A549 (cell line): ENCODE measurements at regions not wholly inside any gene's neighbourhood (a gene's known extent, or its start where the extent isn't known, plus 50 kb on each side); places are given as distances from the start of the nearest gene placed in this dataset.

ENCODE experiments used
- ATAC-seq, 2 experiments: fragments of 200-7000 bp in 1 of 2; fragments of >200 bp in 1 of 2; cut with Nextera tagmentation in 1 of 2; cut with Tn5 transposase in 1 of 2; 3 replicates each; pipeline versions ENCODE4 v1.8.0 to v1.9.1; 2018 to 2020; ENCODE audit warnings: mild to moderate bottlenecking in 1 of 2, moderate library complexity in 1 of 2
- CTCF ChIA-PET: fragments of 300-600 bp; sonication (Branson Sonifier 250); formaldehyde crosslinking; extraction: SDS; loops from one replicate; lab custom pipeline; 2021; ENCODE audit warnings: antibody characterized with exemption, inconsistent platforms; lab: Yijun Ruan, JAX
- POLR2A ChIA-PET: fragments of 350-600 bp; formaldehyde crosslinking; extraction: SDS; loops from one replicate; lab custom pipeline; 2021; ENCODE audit warnings: antibody characterized with exemption, inconsistent platforms; lab: Yijun Ruan, JAX
- DNase-seq, 2 experiments: peaks; one replicate each; pipeline versions ENCODE4 v3.0.0 to v3.0.0-alpha.2; 2011 to 2016; ENCODE audit warnings: low read depth in 1 of 2, low spot score in 1 of 2
- FAIRE-seq: peaks from 2 replicates; lab custom pipeline; 2011; peaks lifted over from hg19 to GRCh38; lab: Jason Lieb, UNC
- H3K27ac ChIP-seq, 2 experiments: fragments of >200 bp; sonication (Bioruptor Twin); formaldehyde crosslinking; 3 replicates each; pipeline ENCODE4 v1.5.1; 2016 to 2017
- H3K4me1 ChIP-seq: fragments of >200 bp; sonication (Bioruptor Twin); formaldehyde crosslinking; 3 replicates; pipeline ENCODE4 v1.6.1; 2016
- H3K4me2 ChIP-seq: fragments of >200 bp; sonication (Bioruptor Twin); formaldehyde crosslinking; 3 replicates; pipeline ENCODE4 v1.6.1; 2016
- H3K4me3 ChIP-seq: fragments of >200 bp; sonication (Bioruptor Twin); formaldehyde crosslinking; 3 replicates; pipeline ENCODE4 v1.5.1; 2016
- H3K9me3 ChIP-seq: fragments of >200 bp; sonication (Bioruptor Twin); formaldehyde crosslinking; 3 replicates; pipeline ENCODE4 v1.6.1; 2016
- CBX8 ChIP-seq: fragments of 200-600 bp; sonication (generic); IDR thresholded peaks from 2 replicates; pipeline ENCODE4 v1.6.1; 2016
- CEBPB ChIP-seq, 2 experiments: fragments of >200 bp in 1 of 2; sonication (Bioruptor Twin) in 1 of 2; formaldehyde crosslinking in 1 of 2; IDR thresholded peaks; 2 replicates each; pipeline ENCODE4 v1.6.1; 2012 to 2016
- CHD2 ChIP-seq: fragments of 150-350 bp; IDR thresholded peaks from 2 replicates; pipeline ENCODE4 v1.6.1; 2014; ENCODE audit warnings: low read length; ENCODE audit not compliant: partially characterized antibody
- FOSL2 ChIP-seq, 2 experiments: fragments of 450-650 bp in 1 of 2; fragments of >200 bp in 1 of 2; sonication (Bioruptor Twin) in 1 of 2; formaldehyde crosslinking; IDR thresholded peaks; 2 replicates each; pipeline versions ENCODE4 v1.5.0 to v1.6.1; 2016 to 2020; ENCODE audit warnings: mild to moderate bottlenecking in 1 of 2, moderate library complexity in 1 of 2
- GATA3 ChIP-seq: IDR thresholded peaks from 2 replicates; pipeline ENCODE4 v1.6.1; 2012; ENCODE audit warnings: borderline replicate concordance
- HDAC2 ChIP-seq: fragments of 200-600 bp; sonication (generic); IDR thresholded peaks from 2 replicates; pipeline ENCODE4 v1.6.1; 2016
- HEYL ChIP-seq: fragments of 250-450 bp; sonication (Bioruptor Pico); IDR thresholded peaks from 2 replicates; pipeline ENCODE4 v1.8.0; 2021; ENCODE audit warnings: mild to moderate bottlenecking, moderate library complexity
- HOXB13 ChIP-seq: fragments of 250-450 bp; sonication (Bioruptor Pico); IDR thresholded peaks from 2 replicates; pipeline ENCODE4 v1.5.0; 2020; ENCODE audit warnings: low read depth, mild to moderate bottlenecking, moderate library complexity
- NPAS2 ChIP-seq: fragments of 250-450 bp; sonication (Bioruptor Pico); IDR thresholded peaks from 2 replicates; pipeline ENCODE4 v1.8.0; 2022; ENCODE audit warnings: mild to moderate bottlenecking, moderate library complexity, borderline replicate concordance
- NR3C1 ChIP-seq: fragments of >200 bp; sonication (Bioruptor Twin); formaldehyde crosslinking; IDR thresholded peaks from 3 replicates; pipeline ENCODE4 v1.6.1; 2017
- PHF8 ChIP-seq: fragments of 200-600 bp; sonication (generic); IDR thresholded peaks from 2 replicates; pipeline ENCODE4 v1.6.1; 2016; ENCODE audit warnings: low read depth, mild to moderate bottlenecking, antibody characterized with exemption, moderate library complexity, borderline replicate concordance
- POLR2A ChIP-seq: IDR thresholded peaks from 2 replicates; pipeline ENCODE4 v1.6.1; 2012; ENCODE audit warnings: mild to moderate bottlenecking, low read length
- RFX5 ChIP-seq: fragments of 450-650 bp; IDR thresholded peaks from 2 replicates; pipeline ENCODE4 v1.7.1; 2014; ENCODE audit warnings: antibody characterized with exemption, mild to moderate bottlenecking, moderate library complexity
- SMC3 ChIP-seq: fragments of >200 bp; sonication (Bioruptor Twin); formaldehyde crosslinking; IDR thresholded peaks from 3 replicates; pipeline ENCODE4 v1.6.1; 2018; ENCODE audit warnings: inconsistent platforms
- ZFP36 ChIP-seq: fragments of 450-650 bp; IDR thresholded peaks from 2 replicates; pipeline ENCODE4 v1.6.1; 2014; ENCODE audit warnings: borderline replicate concordance; ENCODE audit not compliant: partially characterized antibody
- WGBS: methylation state at CpG from one replicate; pipeline ENCODE4 v1.1.6; 2017; ENCODE audit errors: missing lambda C conversion rate; 5-methylcytosine and 5-hydroxymethylcytosine counted together
- TF ChIP-seq, protein P1 (sequence below): fragments of >200 bp; sonication (Bioruptor Twin); formaldehyde crosslinking; IDR thresholded peaks from 3 replicates; pipeline ENCODE4 v1.6.1; 2016
- TF ChIP-seq, protein P2 (sequence below): fragments of 150-350 bp; IDR thresholded peaks from 2 replicates; pipeline ENCODE4 v1.6.1; 2014; ENCODE audit warnings: low read depth, mild to moderate bottlenecking, low read length
- TF ChIP-seq, protein P3 (sequence below): IDR thresholded peaks from 2 replicates; pipeline ENCODE4 v1.6.1; 2012
- TF ChIP-seq, protein P4 (sequence below): IDR thresholded peaks from 2 replicates; pipeline ENCODE4 v1.6.1; 2012; ENCODE audit warnings: low read depth, borderline replicate concordance
- TF ChIP-seq, protein P5 (sequence below): IDR thresholded peaks from 2 replicates; pipeline ENCODE4 v1.6.1; 2012

DNA sequence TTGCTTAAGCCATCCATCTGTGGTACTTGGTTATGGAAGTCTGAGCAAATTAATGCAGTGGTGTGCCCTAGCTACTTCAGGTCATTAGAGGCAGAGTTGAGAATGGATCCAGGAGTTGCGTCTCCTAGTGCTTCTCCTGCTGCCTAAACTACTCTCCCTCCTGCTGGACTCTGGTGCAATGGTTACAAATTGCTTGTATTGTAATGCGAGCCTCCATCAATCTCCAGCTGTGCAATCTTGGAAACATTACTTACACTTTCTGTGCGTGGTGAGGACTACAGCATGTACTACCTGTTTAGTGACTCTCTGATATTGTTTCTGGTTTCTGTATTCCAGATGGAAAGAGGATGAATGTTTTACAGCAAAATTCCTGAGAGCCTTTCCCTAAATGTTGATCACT, 119.0 kb upstream of the CYRIA start:
- ChIA-PET POLR2A (no interaction called here), CTCF (interaction anchor here (1.4 kb wide), 1 partner anchor 12 kb away, joined by 7 read pairs; no protein-coding TSS in a partner anchor)
- Histone ChIP-seq H3K4me1 (no peaks in the 10 kb centered on the region), H3K27ac (no peak overlapping the region)
- WGBS, result 14% methylated on average over 3 of the region's 3 CpGs
- no peak for FAIRE-seq
- TF ChIP-seq HDAC2 (no peak), POLR2A (no peak), CBX8 (no peak)
- TF ChIP-seq, all 56 proteins: peak for 0
- Histone ChIP-seq H3K4me2 (no peak overlapping the region), H3K4me3 (no peak overlapping the region), H3K9me3 (no peaks in the 10 kb centered on the region)
- ATAC-seq, result no peak
- DNase-seq, result no peak

DNA sequence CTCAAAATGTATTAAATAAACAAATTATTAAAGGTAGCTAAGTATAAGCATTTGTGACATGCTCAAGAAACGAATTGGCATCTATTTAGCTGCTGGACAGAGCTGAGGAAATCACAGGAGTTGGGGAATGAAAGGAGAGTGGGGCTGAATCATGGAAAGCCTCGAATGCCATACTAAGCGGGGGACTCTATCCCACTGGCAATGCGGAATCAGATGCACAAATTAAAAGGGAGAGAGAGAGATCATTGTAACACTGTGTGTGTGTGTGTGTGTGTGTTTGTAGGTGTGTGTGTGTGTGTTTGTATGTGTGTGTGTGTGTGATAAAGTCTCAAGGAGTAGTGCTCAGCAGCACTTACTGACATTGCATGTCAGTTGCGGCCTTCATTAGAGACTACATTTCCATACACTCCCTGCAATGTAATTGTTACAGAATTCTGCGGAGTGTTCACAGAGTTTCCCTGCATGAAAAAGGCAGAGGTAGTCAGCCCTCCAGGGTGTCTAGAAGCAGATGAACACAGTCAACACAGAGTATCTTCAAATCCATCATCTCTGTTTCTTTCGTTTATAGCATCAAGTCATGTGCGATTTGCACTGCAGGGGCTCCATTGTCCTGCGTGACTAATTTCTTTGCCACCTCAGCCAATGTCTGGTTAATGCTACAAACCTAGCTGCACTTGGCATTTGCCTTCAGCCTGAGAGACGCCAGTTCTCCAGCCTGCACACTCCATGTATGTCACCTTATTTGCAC, 111.7 kb upstream of the CYRIA start:
- H3K27ac ChIP-seq, result no peak overlapping the region
- no peak overlapping the region for H3K4me3 ChIP-seq
- DNase-seq (no peak), ATAC-seq (no peak), FAIRE-seq (no peak)
- H3K4me2 ChIP-seq, result no peak overlapping the region
- H3K9me3 ChIP-seq, result no peaks in the 10 kb centered on the region
- ChIA-PET POLR2A (no interaction called here), CTCF (interaction anchor here (0.9 to 1.8 kb wide), 2 partner anchors 11 to 866 kb away, joined by 3 to 4 read pairs; no protein-coding TSS in a partner anchor)
- no peaks in the 10 kb centered on the region for H3K4me1 ChIP-seq
- 49% methylated on average over 10 of the region's 10 CpGs for WGBS
- TF ChIP-seq NR3C1 (no peak), HDAC2 (no peak), ZFP36 (no peak), NPAS2 (CRISPR knock-in tag) (no peak), PHF8 (no peak), POLR2A (no peak)
- TF ChIP-seq, protein P1, sequence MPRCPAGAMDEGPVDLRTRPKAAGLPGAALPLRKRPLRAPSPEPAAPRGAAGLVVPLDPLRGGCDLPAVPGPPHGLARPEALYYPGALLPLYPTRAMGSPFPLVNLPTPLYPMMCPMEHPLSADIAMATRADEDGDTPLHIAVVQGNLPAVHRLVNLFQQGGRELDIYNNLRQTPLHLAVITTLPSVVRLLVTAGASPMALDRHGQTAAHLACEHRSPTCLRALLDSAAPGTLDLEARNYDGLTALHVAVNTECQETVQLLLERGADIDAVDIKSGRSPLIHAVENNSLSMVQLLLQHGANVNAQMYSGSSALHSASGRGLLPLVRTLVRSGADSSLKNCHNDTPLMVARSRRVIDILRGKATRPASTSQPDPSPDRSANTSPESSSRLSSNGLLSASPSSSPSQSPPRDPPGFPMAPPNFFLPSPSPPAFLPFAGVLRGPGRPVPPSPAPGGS, result no peak
- TF ChIP-seq, protein P2, sequence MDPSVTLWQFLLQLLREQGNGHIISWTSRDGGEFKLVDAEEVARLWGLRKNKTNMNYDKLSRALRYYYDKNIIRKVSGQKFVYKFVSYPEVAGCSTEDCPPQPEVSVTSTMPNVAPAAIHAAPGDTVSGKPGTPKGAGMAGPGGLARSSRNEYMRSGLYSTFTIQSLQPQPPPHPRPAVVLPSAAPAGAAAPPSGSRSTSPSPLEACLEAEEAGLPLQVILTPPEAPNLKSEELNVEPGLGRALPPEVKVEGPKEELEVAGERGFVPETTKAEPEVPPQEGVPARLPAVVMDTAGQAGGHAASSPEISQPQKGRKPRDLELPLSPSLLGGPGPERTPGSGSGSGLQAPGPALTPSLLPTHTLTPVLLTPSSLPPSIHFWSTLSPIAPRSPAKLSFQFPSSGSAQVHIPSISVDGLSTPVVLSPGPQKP, result no peak

DNA sequence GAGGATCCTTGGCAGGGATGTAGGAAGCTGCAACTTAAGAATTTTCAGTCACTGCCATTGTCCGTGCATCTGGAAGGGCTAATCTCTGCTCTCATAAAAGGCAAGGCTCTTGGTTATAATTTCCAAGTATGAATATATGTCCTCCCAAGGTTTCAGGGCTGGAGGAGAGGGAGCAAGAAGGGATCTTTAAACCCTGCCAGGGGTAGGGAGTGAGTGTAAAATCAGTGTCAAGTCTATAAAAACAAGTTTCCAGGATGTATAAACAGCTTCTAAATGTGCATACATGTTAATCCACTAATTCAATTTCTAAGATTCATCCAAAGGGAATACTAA, 110.2 kb upstream of the CYRIA start:
- WGBS, result 0% methylated on average over 1 of the region's 1 CpG
- Histone ChIP-seq H3K9me3 (no peaks in the 10 kb centered on the region), H3K27ac (no peak overlapping the region), H3K4me2 (no peak overlapping the region), H3K4me3 (no peak overlapping the region), H3K4me1 (no peaks in the 10 kb centered on the region)
- DNase-seq (no peak), ATAC-seq (no peak), FAIRE-seq (no peak)
- ChIA-PET CTCF (no interaction called here), POLR2A (no interaction called here)
- TF ChIP-seq FOSL2 (IDR thresholded peaks at IDR 0.05) (no peak), FOSL2 (CRISPR knock-in tag; IDR thresholded peaks at IDR 0.05) (no peak), PHF8 (no peak), HOXB13 (CRISPR knock-in tag) (no peak), HEYL (CRISPR knock-in tag) (no peak), CEBPB (IDR thresholded peaks at IDR 0.05) (no peak), NR3C1 (no peak), GATA3 (no peak), RFX5 (no peak), SMC3 (no peak), CHD2 (no peak)
- TF ChIP-seq, protein P3, sequence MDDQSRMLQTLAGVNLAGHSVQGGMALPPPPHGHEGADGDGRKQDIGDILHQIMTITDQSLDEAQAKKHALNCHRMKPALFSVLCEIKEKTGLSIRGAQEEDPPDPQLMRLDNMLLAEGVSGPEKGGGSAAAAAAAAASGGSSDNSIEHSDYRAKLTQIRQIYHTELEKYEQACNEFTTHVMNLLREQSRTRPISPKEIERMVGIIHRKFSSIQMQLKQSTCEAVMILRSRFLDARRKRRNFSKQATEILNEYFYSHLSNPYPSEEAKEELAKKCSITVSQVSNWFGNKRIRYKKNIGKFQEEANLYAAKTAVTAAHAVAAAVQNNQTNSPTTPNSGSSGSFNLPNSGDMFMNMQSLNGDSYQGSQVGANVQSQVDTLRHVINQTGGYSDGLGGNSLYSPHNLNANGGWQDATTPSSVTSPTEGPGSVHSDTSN, result no peak
- TF ChIP-seq, protein P4, sequence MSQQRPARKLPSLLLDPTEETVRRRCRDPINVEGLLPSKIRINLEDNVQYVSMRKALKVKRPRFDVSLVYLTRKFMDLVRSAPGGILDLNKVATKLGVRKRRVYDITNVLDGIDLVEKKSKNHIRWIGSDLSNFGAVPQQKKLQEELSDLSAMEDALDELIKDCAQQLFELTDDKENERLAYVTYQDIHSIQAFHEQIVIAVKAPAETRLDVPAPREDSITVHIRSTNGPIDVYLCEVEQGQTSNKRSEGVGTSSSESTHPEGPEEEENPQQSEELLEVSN, result no peak
- TF ChIP-seq, protein P5, sequence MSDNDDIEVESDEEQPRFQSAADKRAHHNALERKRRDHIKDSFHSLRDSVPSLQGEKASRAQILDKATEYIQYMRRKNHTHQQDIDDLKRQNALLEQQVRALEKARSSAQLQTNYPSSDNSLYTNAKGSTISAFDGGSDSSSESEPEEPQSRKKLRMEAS, result no peak
